Fibroblast of the conjunctiva (primary cell): ENCODE measurements at regions not wholly inside any gene's neighbourhood (a gene's known extent, or its start where the extent isn't known, plus 50 kb on each side); places are given as distances from the start of the nearest gene placed in this dataset.
"Not testable (repeated sequence)": the region's sequence is repeated elsewhere in the genome, so short reads cannot be mapped to it uniquely, and the experiment has no call there.

Experiments used
- DNase-seq: peaks from one replicate; pipeline ENCODE4 v3.0.0-alpha.2; 2010; ENCODE audit warnings: low read depth

DNA sequence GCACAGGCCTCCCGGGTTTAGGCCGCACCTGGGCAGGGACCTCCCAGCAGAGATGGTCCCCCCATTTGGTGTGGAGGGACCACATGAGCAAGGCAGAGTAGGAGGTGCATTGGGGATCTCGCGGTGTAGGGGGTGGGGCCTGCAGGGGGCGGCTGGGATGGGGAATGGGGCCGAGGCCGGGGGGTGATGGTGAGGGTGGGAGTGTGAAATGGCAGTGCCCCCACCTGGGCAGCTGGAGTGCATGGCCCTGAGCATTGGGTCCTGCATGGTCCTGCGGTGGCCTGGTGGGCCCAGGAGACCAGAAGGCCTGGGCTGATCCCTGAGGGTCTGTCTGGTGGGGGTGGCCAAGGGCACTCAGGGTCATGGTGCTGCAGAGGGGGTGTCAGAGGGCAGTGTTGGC lies 111.8 kb downstream of the KIF26A start:
- no peak for DNase-seq

- no peak for DNase-seq
Measured at GRCh38 chr14:104252256-104253215, 114.1 kb downstream of the KIF26A start.

DNA sequence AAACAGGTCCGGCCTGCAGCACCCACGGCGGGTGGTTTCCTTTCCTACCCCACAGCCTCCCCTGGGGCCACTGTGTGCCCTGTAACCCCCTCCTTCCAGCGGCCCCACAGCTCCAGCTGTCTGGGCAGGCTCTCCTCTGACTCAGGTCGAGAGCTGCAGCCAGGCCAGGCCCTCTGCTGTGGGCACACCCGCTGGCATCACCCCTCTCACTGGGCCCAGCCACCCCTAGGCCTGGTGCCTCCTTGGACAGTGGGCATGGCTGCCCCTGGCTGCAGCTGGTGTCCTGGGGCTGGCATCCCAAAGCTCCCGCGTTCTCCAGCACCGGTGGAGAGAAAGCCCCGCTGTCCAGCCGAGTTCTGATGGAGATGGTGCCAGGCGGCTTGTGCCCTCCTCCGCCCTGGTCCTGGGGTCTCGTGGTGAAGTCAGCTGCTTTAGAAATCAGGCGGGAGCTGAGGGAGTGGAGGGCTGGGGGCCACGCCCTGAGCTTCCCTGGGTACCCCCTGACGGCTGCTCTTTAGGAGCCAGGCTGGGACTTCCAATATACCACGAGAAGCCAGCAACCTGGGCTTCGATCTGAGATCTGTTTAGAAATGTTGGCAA lies 114.9 kb downstream of the KIF26A start:
- no peak for DNase-seq

DNA sequence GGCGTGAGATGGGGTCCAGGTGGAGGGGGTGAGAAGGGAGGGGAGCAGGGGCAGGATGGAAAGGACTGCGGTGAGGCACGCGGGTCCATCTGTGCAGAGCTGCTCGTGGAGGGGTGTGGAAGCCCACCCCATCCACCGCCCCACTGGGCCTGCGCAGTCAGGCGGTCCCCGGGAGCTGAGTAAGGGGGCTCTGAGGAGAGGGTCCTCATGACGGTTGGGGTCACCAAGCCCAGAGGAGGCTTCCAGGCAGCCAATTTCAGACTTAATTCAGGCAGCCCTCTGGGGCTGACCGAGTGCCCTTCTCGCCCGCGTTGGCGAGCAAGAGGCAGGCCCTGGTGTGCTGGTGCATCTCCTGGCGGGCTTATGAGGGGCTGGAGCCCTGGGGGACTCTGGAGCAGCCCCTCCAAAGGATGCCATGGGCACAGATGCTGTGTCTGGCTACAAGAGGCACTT lies 115.5 kb downstream of the KIF26A start:
- no peak for DNase-seq

GRCh38 chr14:104254735-104255400 lies 116.5 kb downstream of the KIF26A start:
- no peak for DNase-seq

- no peak for DNase-seq
Measured at GRCh38 chr14:104256025-104256424, 117.6 kb downstream of the KIF26A start.

DNA sequence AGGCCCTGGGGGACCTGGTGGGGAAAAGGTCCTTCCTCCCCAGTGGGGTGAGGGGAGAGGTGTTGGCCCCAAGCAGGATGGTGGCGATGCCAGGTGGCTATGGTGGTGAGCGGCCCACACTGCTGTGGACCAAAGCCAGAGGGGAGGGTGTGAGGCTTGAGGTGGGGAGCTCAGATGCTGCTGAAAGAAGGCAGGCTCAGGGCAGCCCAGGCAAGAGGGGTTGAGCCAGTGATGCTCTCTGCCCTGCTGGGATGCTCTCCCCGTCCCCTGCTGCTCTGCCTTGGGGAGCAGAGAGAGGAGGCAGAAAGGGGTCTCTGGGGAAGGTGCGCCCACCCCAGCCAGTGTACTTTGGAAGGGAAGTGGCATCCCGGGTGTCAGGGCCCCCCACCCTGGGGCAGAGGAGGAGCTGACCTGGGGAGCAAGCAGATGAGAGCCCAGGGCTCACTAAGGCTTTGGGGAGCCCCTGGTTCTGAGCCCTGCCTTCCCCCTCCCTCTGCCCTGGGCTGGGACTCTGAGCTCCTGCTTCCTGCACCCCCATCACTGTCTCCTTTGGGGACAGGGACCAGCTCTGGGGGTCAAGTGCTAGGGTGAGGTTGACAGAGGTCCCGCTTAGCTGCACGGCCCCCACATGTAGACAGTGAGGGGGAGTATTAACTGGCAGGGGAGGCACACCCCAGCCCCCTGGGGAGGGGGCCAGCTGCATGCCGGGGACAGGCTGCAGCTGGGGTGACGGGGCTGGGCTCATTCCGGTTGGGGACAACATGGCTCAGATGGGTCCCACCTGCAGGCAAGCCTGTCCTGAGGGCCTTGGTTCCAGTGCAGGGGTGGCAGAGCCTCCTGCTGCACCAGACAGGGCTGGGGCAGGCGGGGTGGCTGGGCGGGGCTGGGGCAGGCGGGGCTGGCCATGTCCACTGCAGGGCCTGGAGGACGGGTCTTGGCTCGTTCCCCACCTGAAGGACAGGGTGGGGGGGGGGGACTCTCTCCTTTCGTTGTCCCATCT lies 124.4 kb downstream of the KIF26A start:
- no peak for DNase-seq

GRCh38 chr14:104263675-104264358 lies 125.4 kb downstream of the KIF26A start:
- no peak for DNase-seq

- no peak for DNase-seq
Measured at GRCh38 chr14:104264495-104265265, 126.3 kb downstream of the KIF26A start.

GRCh38 chr14:104265918-104266630 lies 127.7 kb downstream of the KIF26A start:
- DNase-seq = no peak

- no peak for DNase-seq
Measured at GRCh38 chr14:104266631-104267575, 128.5 kb downstream of the KIF26A start.

GRCh38 chr14:104267895-104268294 lies 129.5 kb downstream of the KIF26A start:
- DNase-seq = no peak

DNA sequence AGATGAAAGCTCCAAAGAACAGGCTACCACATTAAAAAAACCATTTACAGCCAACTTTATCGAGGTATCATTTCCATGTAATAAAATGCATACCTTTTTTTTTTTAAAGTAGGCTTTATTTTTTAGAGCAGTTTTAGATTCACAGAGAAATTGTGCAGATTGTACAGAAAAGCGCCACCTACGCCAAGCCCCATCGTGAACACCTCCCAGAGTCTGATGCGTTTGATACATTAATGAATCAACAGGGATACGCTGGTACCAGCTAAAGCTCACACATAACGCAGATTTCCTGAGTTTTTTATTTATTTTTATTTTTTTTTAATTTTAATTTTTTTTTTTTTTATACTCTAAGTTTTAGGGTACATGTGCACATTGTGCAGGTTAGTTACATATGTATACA lies 129.9 kb downstream of the KIF26A start:
- no peak for DNase-seq

DNA sequence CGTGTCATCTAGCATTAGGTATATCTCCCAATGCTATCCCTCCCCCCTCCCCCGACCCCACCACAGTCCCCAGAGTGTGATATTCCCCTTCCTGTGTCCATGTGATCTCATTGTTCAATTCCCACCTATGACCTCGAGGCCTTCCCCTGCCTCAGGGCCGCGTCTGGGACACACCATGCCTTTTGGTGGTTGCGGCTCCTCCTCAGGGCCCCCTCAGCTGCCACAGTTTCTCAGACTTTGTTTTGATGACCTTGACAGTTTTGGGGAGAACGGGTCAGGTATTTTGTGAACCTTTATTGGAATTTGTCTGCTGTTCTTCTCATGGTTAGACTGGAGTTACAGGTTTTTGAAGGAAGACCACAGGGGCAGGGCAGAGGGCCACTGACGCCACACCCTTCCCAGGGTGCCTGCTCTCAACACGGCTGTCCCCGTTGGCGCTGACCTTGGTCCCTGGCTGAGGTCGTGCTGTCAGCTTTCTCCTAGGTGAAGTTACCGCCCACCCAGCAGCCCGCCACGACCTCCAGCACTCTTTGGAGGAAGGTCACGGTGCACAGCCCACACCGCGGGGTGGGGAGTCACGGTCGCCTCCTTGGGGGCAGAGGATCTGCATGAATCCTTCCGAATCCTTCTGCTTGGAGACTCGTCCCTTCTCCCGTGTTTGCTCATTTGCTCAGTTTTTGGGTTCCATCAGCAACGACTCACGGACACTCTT lies 130.5 kb downstream of the KIF26A start:
- no peak for DNase-seq

DNA sequence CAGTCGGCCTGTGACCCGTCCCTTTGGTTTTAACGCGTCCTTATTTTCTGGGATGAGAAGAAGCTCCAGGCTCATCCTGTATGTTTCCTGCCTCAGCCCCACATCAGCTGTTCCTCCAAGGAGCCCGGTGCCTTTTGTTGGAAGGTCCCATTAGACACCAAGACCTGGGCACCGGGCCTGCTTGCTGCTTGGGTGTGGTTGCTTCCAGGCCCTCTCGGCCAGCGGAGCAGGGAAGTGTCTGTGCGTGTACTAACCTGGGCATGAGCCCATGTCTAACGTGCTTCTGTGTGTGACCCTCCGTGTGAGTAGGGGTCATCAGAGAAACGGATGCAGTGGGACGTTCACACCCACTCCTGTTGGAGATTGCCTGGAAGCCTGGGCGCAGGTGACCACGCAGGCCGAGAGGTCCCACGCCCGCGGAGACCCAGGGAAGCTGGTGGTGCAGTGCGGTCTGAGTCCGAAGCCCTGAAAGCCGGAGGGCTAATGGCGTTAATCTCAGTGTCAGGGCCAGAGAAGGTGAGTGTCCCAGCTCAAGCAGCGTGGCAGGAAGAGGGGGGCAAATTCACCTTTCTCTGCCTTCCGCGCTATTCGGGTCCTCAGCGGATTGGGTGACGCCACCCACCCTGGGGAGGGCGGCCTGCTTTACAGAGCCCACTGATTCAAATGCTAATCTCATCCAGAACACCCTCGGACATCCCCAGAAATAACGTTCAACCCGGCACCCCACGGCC lies 131.3 kb downstream of the KIF26A start:
- not testable (repeated sequence) for DNase-seq

GRCh38 chr14:104271391-104271790 lies 133.0 kb downstream of the KIF26A start:
- no peak for DNase-seq

DNA sequence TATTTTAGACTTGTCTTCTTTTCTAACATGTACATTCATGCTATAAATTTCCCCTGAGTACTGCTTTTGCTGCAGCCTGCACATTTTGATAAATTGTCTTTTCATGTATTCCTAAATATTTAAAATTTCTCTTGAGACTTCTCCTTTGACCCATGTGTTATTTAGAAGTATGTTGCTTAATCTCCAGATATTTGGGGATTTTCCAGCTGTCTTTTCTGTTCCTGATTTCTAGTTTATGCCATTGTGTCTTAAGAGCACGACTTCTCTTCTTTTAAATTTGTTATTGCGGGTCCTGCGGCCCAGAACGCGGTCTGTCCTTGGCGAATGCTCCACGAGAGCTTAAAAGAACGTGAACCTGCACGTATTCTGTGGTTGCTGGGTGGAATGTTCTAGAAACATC lies 136.4 kb downstream of the KIF26A start:
- DNase-seq = no peak
